A549 (cell line): ENCODE measurements at regions not wholly inside any gene's neighbourhood (a gene's known extent, or its start where the extent isn't known, plus 50 kb on each side); places are given as distances from the start of the nearest gene placed in this dataset.

Experiments used
- BHLHE40 ChIP-seq: IDR thresholded peaks from 2 replicates; pipeline ENCODE4 v1.6.1; 2012; ENCODE audit warnings: low read depth, low read length, inconsistent platforms
- MAX ChIP-seq: IDR thresholded peaks from 2 replicates; pipeline ENCODE4 v1.6.1; 2012

GRCh38 chr4:104064646-104065577, 345.1 kb upstream of the TACR3 start:
- TF ChIP-seq MAX (no peak), BHLHE40 (no peak)
